ENCODE measurements at regions not wholly inside any gene's neighbourhood (a gene's known extent, or its start where the extent isn't known, plus 50 kb on each side); places are given as distances from the start of the nearest gene placed in this dataset.

GRCh38 chr21:32207406-32207716 is 71.5 kb downstream of the MIS18A start:
- TF ChIP-seq ZNF331 (CRISPR knock-in tag; IDR thresholded peaks at IDR 0.05; ENCODE audit: low read depth): no peak
- no peak for TF ChIP-seq ZNF462 (CRISPR knock-in tag; IDR thresholded peaks at IDR 0.05)
- no peak for TF ChIP-seq EZH2 (IDR thresholded peaks at IDR 0.05; ENCODE audit: low read depth, unreplicated experiment)
- TF ChIP-seq REST (IDR thresholded peaks at IDR 0.05; ENCODE audit: unreplicated experiment): no peak
- TF ChIP-seq ETS1 (IDR thresholded peaks at IDR 0.05): no peak
- TF ChIP-seq POLR2AphosphoS5 (IDR thresholded peaks at IDR 0.05; ENCODE audit: low read depth): no peak
- no peak for TF ChIP-seq NANOG (IDR thresholded peaks at IDR 0.05; ENCODE audit: borderline replicate concordance)
- TF ChIP-seq EZH2phosphoT487 (IDR thresholded peaks at IDR 0.05; ENCODE audit: unreplicated experiment): no peak
- TF ChIP-seq CREB1 (CRISPR knock-in tag; IDR thresholded peaks at IDR 0.05; ENCODE audit: low read depth): no peak
- no peak for TF ChIP-seq CTCF (conservative IDR thresholded peaks at IDR 0.05; ENCODE audit: low read depth in 2 of 2)
- no peak for TF ChIP-seq ZNF114 (CRISPR knock-in tag; IDR thresholded peaks at IDR 0.05)
- Histone ChIP-seq H3K27ac (ENCODE audit: low read depth) (no peak overlapping the region), H3K27me3 (ENCODE audit: insufficient read depth) (no peaks in the 10 kb centered on the region), H2AFZ (no peak overlapping the region), H3K79me2 (replicated peaks; ENCODE audit: insufficient read depth) (no peaks in the 10 kb centered on the region), H3K4me1 (ENCODE audit: insufficient read depth) (no peaks in the 10 kb centered on the region), H3K36me3 (ENCODE audit: insufficient read depth) (no peaks in the 10 kb centered on the region), H4K20me1 (replicated peaks; ENCODE audit: insufficient read depth) (no peaks in the 10 kb centered on the region), H3K4me2 (no peak overlapping the region), H3K9me2 (ENCODE audit: insufficient read depth) (no peaks in the 10 kb centered on the region), H3K4me3 (no peak overlapping the region), H3F3A (replicated peaks; ENCODE audit: low read depth) (no peaks in the 10 kb centered on the region)
- Mint-ChIP-seq H3K27ac (no peak overlapping the region), H3K36me3 (ENCODE audit: low read depth) (no peaks in the 10 kb centered on the region), H3K27me3 (ENCODE audit: insufficient read depth, low read depth, poor library complexity) (peaks cover 4% of the 10 kb centered on the region), H3K9me3 (no peaks in the 10 kb centered on the region), H3K4me1 (no peaks in the 10 kb centered on the region), H3K4me3 (no peak overlapping the region)
- ATAC-seq (no peak), DNase-seq (ENCODE audit: low spot score) (no peak)
